K562 (cell line): ENCODE measurements at regions not wholly inside any gene's neighbourhood (a gene's known extent, or its start where the extent isn't known, plus 50 kb on each side); places are given as distances from the start of the nearest gene placed in this dataset.

Experiments used
- ATAC-seq: fragments of 200-7000 bp; cut with Tn5 transposase; 3 replicates; pipeline ENCODE4 v1.9.1; 2020; ENCODE audit warnings: moderate library complexity
- BruUV-seq: library from RNA; stranded (reverse); fragments of 400-500 nt; replicated peaks from 2 replicates; lab custom pipeline; 2021; lab: Mats Ljungman, UMichigan
- CTCF ChIA-PET: fragments of 300-600 bp; formaldehyde crosslinking; extraction: SDS; loops from one replicate; lab custom pipeline; 2021; ENCODE audit warnings: low intra/inter-chr PET ratio; lab: Yijun Ruan, JAX
- POLR2A ChIA-PET: fragments of 300-600, 350-650 bp; sonication (Branson Sonifier 250); formaldehyde crosslinking; extraction: SDS; loops from one replicate; lab custom pipeline; 2021; ENCODE audit warnings: antibody characterized with exemption, inconsistent platforms; lab: Yijun Ruan, JAX
- DNase-seq, 4 experiments: peaks; one replicate each; pipeline versions ENCODE4 v3.0.0 to v3.0.0-alpha.2; 2011 to 2018; ENCODE audit warnings: low spot score in 3 of 4, mixed read lengths in 3 of 4; ENCODE audit errors: extremely low read depth in 1 of 4
- FAIRE-seq: peaks from 2 replicates; lab custom pipeline; 2011; peaks lifted over from hg19 to GRCh38; lab: Jason Lieb, UNC
- H2AFZ ChIP-seq: 2 replicates; pipeline ENCODE4 v1.6.0; 2011; ENCODE audit warnings: low read depth, low read length, control low read depth, inconsistent platforms
- H3K27ac ChIP-seq: fragments of 200-600 bp; 3 replicates; pipeline ENCODE4 v1.8.0; 2011; ENCODE audit warnings: low read depth, mild to moderate bottlenecking, control low read depth, inconsistent platforms, low read length, moderate library complexity, mixed read lengths; ENCODE audit errors: extremely low read depth
- H3K27me3 ChIP-seq, 2 experiments: fragments of 300-600 bp in 1 of 2; 2 replicates in 1 of 2; 3 replicates in 1 of 2; pipeline versions ENCODE4 v1.6.0 to v1.8.0; 2011; ENCODE audit warnings: inconsistent platforms in 2 of 2, low read length in 2 of 2, mild to moderate bottlenecking in 1 of 2, mixed read lengths in 1 of 2, moderate library complexity in 1 of 2; ENCODE audit not compliant: control insufficient read depth in 2 of 2, insufficient read depth in 2 of 2
- H3K36me3 ChIP-seq: fragments of 300-600 bp; 3 replicates; pipeline ENCODE4 v1.8.0; 2011; ENCODE audit warnings: mild to moderate bottlenecking, low read length, inconsistent platforms; ENCODE audit not compliant: control insufficient read depth, insufficient read depth
- H3K4me1 ChIP-seq, 2 experiments: fragments of 200-600 bp in 1 of 2; replicated peaks in 1 of 2; 2 replicates in 1 of 2; 3 replicates in 1 of 2; pipeline versions ENCODE4 v1.5.1 to v1.8.0; 2011; ENCODE audit warnings: inconsistent platforms in 2 of 2, low read length in 2 of 2, mild to moderate bottlenecking in 1 of 2, mixed read lengths in 1 of 2, moderate library complexity in 1 of 2; ENCODE audit not compliant: control insufficient read depth in 2 of 2, insufficient read depth in 2 of 2
- H3K4me2 ChIP-seq: 2 replicates; pipeline ENCODE4 v1.6.1; 2011; ENCODE audit warnings: low read length, control low read depth, inconsistent platforms, mixed read lengths; ENCODE audit not compliant: insufficient read depth
- H3K4me3 ChIP-seq: fragments of 200-600 bp; sonication (generic), shearing (Covaris generic); 2 replicates; pipeline ENCODE4 v1.5.1; 2016; ENCODE audit warnings: control low read depth, inconsistent platforms
- H3K79me2 ChIP-seq: fragments of 200-600 bp; 3 replicates; pipeline ENCODE4 v1.8.0; 2011; ENCODE audit warnings: low read length, inconsistent platforms; ENCODE audit not compliant: control insufficient read depth, insufficient read depth
- H3K9ac ChIP-seq, 2 experiments: 2 replicates each; pipeline versions ENCODE4 v1.6.0 to v1.6.1; 2011; ENCODE audit warnings: low read depth in 2 of 2, low read length in 2 of 2, control low read depth in 1 of 2, inconsistent platforms in 1 of 2, mild to moderate bottlenecking in 1 of 2, mixed read lengths in 1 of 2; ENCODE audit not compliant: insufficient read depth in 1 of 2
- H3K9me1 ChIP-seq: one replicate; pipeline ENCODE4 v1.6.0; 2011; ENCODE audit warnings: inconsistent platforms, mild to moderate bottlenecking, low read length, moderate library complexity; ENCODE audit not compliant: control insufficient read depth, insufficient read depth
- H3K9me3 ChIP-seq: replicated peaks from 2 replicates; pipeline ENCODE4 v1.5.1; 2011; ENCODE audit warnings: low read depth, low read length, inconsistent platforms; ENCODE audit not compliant: control insufficient read depth, insufficient read depth
- H4K20me1 ChIP-seq: replicated peaks from 2 replicates; pipeline ENCODE4 v1.6.1; 2011; ENCODE audit warnings: low read length, inconsistent platforms, mixed read lengths; ENCODE audit not compliant: control insufficient read depth, insufficient read depth
- CTCF ChIP-seq, 3 experiments: IDR thresholded peaks in 2 of 3; conservative IDR thresholded peaks in 1 of 3; 2 replicates each; pipeline ENCODE4 v1.5.1; 2011 to 2012; ENCODE audit warnings: low read length in 3 of 3, mild to moderate bottlenecking in 3 of 3, control low read depth in 2 of 3, improper control_type of control experiment in 1 of 3, inconsistent platforms in 1 of 3, low read depth in 1 of 3, mixed read lengths in 1 of 3, moderate library complexity in 1 of 3; ENCODE audit not compliant: insufficient read depth in 2 of 3
- FOXK1 ChIP-seq: sonication (generic); formaldehyde crosslinking; IDR thresholded peaks from 2 replicates; pipeline ENCODE4 v1.8.0; 2022; ENCODE audit warnings: missing genetic modification reagents, mild to moderate bottlenecking, borderline replicate concordance
- HLTF ChIP-seq: fragments of 450-650 bp; IDR thresholded peaks from 2 replicates; pipeline ENCODE4 v1.6.1; 2016
- PBX2 ChIP-seq, 2 experiments: IDR thresholded peaks in 1 of 2; conservative IDR thresholded peaks in 1 of 2; 2 replicates each; pipeline ENCODE4 v1.6.1; 2016; ENCODE audit warnings: low read depth in 2 of 2, mild to moderate bottlenecking in 1 of 2, missing compliant biosample characterization in 1 of 2, missing genetic modification characterization in 1 of 2, moderate library complexity in 1 of 2
- RAD21 ChIP-seq, 2 experiments: fragments of 250-450 bp in 1 of 2; fragments of 450-650 bp in 1 of 2; sonication (Bioruptor Pico) in 1 of 2; formaldehyde crosslinking in 1 of 2; IDR thresholded peaks in 1 of 2; conservative IDR thresholded peaks in 1 of 2; 2 replicates each; pipeline versions ENCODE4 v1.4.0 to v1.8.0; 2020 to 2022; ENCODE audit warnings: mild to moderate bottlenecking in 2 of 2, moderate library complexity in 1 of 2
- SLC30A9 ChIP-seq: fragments of 250-450 bp; sonication (Bioruptor Pico); IDR thresholded peaks from 2 replicates; pipeline ENCODE4 v1.8.0; 2022; ENCODE audit warnings: mild to moderate bottlenecking, moderate library complexity
- SRF ChIP-seq, 2 experiments: fragments of 250-450, 450-650 bp in 1 of 2; sonication (Bioruptor Pico) in 1 of 2; sonication (generic) in 1 of 2; formaldehyde crosslinking; IDR thresholded peaks; 2 replicates each; pipeline versions ENCODE4 v1.5.0 to v1.5.1; 2020 to 2022; ENCODE audit warnings: mild to moderate bottlenecking in 1 of 2, missing genetic modification reagents in 1 of 2
- ZBED1 ChIP-seq: IDR thresholded peaks from 2 replicates; pipeline ENCODE4 v1.6.1; 2014
- ZBTB8A ChIP-seq: fragments of 450-650 bp; IDR thresholded peaks from 2 replicates; pipeline ENCODE4 v1.6.1; 2018; ENCODE audit warnings: mild to moderate bottlenecking, moderate library complexity; ENCODE audit not compliant: partially characterized antibody
- WGBS: fragments of 100-300 bp; shearing (Covaris generic); methylation state at CpG from one replicate; pipeline ENCODE4 v1.1.6; 2016; ENCODE audit warnings: low coverage, mixed read lengths; ENCODE audit not compliant: insufficient coverage; ENCODE audit errors: missing lambda C conversion rate; 5-methylcytosine and 5-hydroxymethylcytosine counted together
- in situ Hi-C: fragments of 300-500 bp; cut with MboI; formaldehyde crosslinking; loops from 4 replicates; pipeline ENCODE4 v1.15.0; 2018; ENCODE audit warnings: inconsistent platforms, mixed read lengths
- intact Hi-C: fragments of 100-400 bp; cut with micrococcal nuclease; formaldehyde crosslinking; loops from 2 replicates; pipeline ENCODE4 v1.14.2; 2022

- Histone ChIP-seq H3K27me3 (no peaks in the 10 kb centered on the region), H3K9ac (no peak overlapping the region), H3K4me1 (no peaks in the 10 kb centered on the region), H3K9me1 (no peaks in the 10 kb centered on the region), H3K4me2 (no peak overlapping the region), H3K9me3 (no peaks in the 10 kb centered on the region), H3K4me3 (no peak overlapping the region), H3K79me2 (no peaks in the 10 kb centered on the region), H3K36me3 (no peaks in the 10 kb centered on the region), H3K27ac (no peak overlapping the region), H2AFZ (no peak overlapping the region), H4K20me1 (no peaks in the 10 kb centered on the region)
- ATAC-seq (peak; percentile 33; the same call in 1 of the 3 replicates), DNase-seq (peak in 1 of 4 experiments; percentile 33), FAIRE-seq (no peak)
- CTCF ChIA-PET, result no interaction called here
- POLR2A ChIA-PET, result interaction anchor here (0.7 kb wide), 1 partner anchor 438 kb away, joined by 3 read pairs; no protein-coding TSS in a partner anchor
- no TSS peak for BruUV-seq
- in situ Hi-C loops, result no loop called here
- WGBS, result 20% methylated on average over 1 of the region's 1 CpG
- no peak for TF ChIP-seq SLC30A9 (CRISPR knock-in tag)
- no peak for TF ChIP-seq SRF (CRISPR knock-in tag; IDR thresholded peaks at IDR 0.05)
- TF ChIP-seq PBX2 (CRISPR knock-in tag; IDR thresholded peaks at IDR 0.05; ENCODE audit: low read depth), result no peak
- TF ChIP-seq PBX2 (tag; conservative IDR thresholded peaks at IDR 0.05; ENCODE audit: low read depth), result no peak
- TF ChIP-seq ZBED1, result no peak
- TF ChIP-seq ZBTB8A, result no peak
- peak; percentile 10 to 31 (median 20); a peak in 1 of 6 replicates for TF ChIP-seq CTCF (IDR thresholded peaks at IDR 0.05 in 2 of 3, conservative IDR thresholded peaks at IDR 0.05 in 1 of 3; ENCODE audit: insufficient read depth in 2 of 3, low read depth in 1 of 3, low read length in 3 of 3)
- peak; percentile 29 to 55; a peak in 3 of 4 replicates for TF ChIP-seq RAD21 (CRISPR knock-in tag; conservative IDR thresholded peaks at IDR 0.05 in 1 of 2, IDR thresholded peaks at IDR 0.05 in 1 of 2)
- no peak for TF ChIP-seq FOXK1 (CRISPR knock-in tag)
- no peak for TF ChIP-seq HLTF
- intact Hi-C loops, result no loop called here
Measured at GRCh38 chr7:13742811-13743210, 246.7 kb downstream of the ETV1 start.
